PC-3 (cell line): ENCODE measurements at regions not wholly inside any gene's neighbourhood (a gene's known extent, or its start where the extent isn't known, plus 50 kb on each side); places are given as distances from the start of the nearest gene placed in this dataset.

Experiments used
- ATAC-seq: fragments of 200-7000 bp; cut with Tn5 transposase; 2 replicates; pipeline ENCODE4 v1.9.1; 2020; ENCODE audit warnings: mild to moderate bottlenecking, moderate library complexity
- BruUV-seq: library from RNA; stranded (reverse); fragments of 400-500 nt; replicated peaks from 2 replicates; lab custom pipeline; 2021; lab: Mats Ljungman, UMichigan
- CTCF ChIA-PET: fragments of 300-600 bp; sonication (Branson Sonifier 250); formaldehyde crosslinking; loops from one replicate; lab custom pipeline; 2022; ENCODE audit warnings: antibody characterized with exemption; lab: Charles Lee
- POLR2A ChIA-PET: fragments of 300-600 bp; sonication (Branson Sonifier 250); formaldehyde crosslinking; loops from one replicate; lab custom pipeline; 2022; ENCODE audit warnings: antibody characterized with exemption; ENCODE audit not compliant: unreplicated experiment; lab: Charles Lee
- DNase-seq: peaks from one replicate; pipeline ENCODE4 v3.0.0-alpha.2; 2015
- H2AFZ ChIP-seq: fragments of 300-600 bp; sonication (generic); 2 replicates; pipeline ENCODE4 v1.6.0; 2016; ENCODE audit warnings: antibody characterized with exemption, low read length
- H3F3A ChIP-seq: fragments of 300-600 bp; sonication (generic); one replicate; pipeline ENCODE4 v1.6.0; 2017; ENCODE audit warnings: antibody characterized with exemption, low read length, control low read depth, mild to moderate bottlenecking; ENCODE audit not compliant: unreplicated experiment
- H3K27ac ChIP-seq: fragments of 300-600 bp; sonication (generic); 2 replicates; pipeline ENCODE4 v1.5.1; 2016; ENCODE audit warnings: mild to moderate bottlenecking, low read length
- H3K27me3 ChIP-seq: fragments of 300-600 bp; sonication (generic); 2 replicates; pipeline ENCODE4 v1.6.1; 2016; ENCODE audit warnings: low read length, mixed read lengths
- H3K36me3 ChIP-seq: fragments of 300-600 bp; sonication (generic); 2 replicates; pipeline ENCODE4 v1.6.1; 2016; ENCODE audit warnings: low read depth, mixed run types, low read length, mixed read lengths
- H3K4me1 ChIP-seq: fragments of 300-600 bp; sonication (generic); 2 replicates; pipeline ENCODE4 v1.5.1; 2016; ENCODE audit warnings: low read length; ENCODE audit not compliant: insufficient read depth
- H3K4me2 ChIP-seq: fragments of 300-600 bp; sonication (generic); 2 replicates; pipeline ENCODE4 v1.6.0; 2016; ENCODE audit warnings: low read length
- H3K4me3 ChIP-seq: fragments of 300-600 bp; sonication (generic); 2 replicates; pipeline ENCODE4 v1.5.1; 2016; ENCODE audit warnings: mild to moderate bottlenecking, low read length, mixed read lengths
- H3K79me2 ChIP-seq: fragments of 300-600 bp; sonication (generic); 2 replicates; pipeline ENCODE4 v1.6.1; 2017; ENCODE audit warnings: low read length, mixed read lengths
- H3K9ac ChIP-seq: fragments of 300-600 bp; sonication (generic); 2 replicates; pipeline ENCODE4 v1.6.0; 2016; ENCODE audit warnings: mild to moderate bottlenecking, low read length
- H3K9me2 ChIP-seq: fragments of 300-600 bp; sonication (generic); replicated peaks from 2 replicates; pipeline ENCODE4 v1.6.1; 2016; ENCODE audit warnings: mixed run types, low read length, mixed read lengths
- H3K9me3 ChIP-seq: fragments of 300-600 bp; sonication (generic); 2 replicates; pipeline ENCODE4 v1.6.1; 2016; ENCODE audit warnings: low read length, mixed read lengths
- H4K20me1 ChIP-seq: fragments of 300-600 bp; sonication (generic); 2 replicates; pipeline ENCODE4 v1.6.1; 2016; ENCODE audit warnings: low read length, mixed read lengths
- EZH2 ChIP-seq: fragments of 300-600 bp; sonication (generic); IDR thresholded peaks from one replicate; pipeline ENCODE4 v1.6.1; 2017; ENCODE audit warnings: antibody characterized with exemption, mild to moderate bottlenecking, low read length; ENCODE audit not compliant: unreplicated experiment
- EZH2phosphoT487 ChIP-seq: fragments of 300-600 bp; sonication (generic); IDR thresholded peaks from 2 replicates; pipeline ENCODE4 v1.6.1; 2018; ENCODE audit warnings: mild to moderate bottlenecking, antibody characterized with exemption, low read length, borderline replicate concordance
- intact Hi-C: fragments of 100-400 bp; cut with micrococcal nuclease; formaldehyde crosslinking; loops from 2 replicates; pipeline ENCODE4 v1.9.0; 2023
- TF ChIP-seq, protein P1 (sequence below): fragments of 300-600 bp; sonication (generic); conservative IDR thresholded peaks from 2 replicates; pipeline ENCODE4 v1.5.1; 2017; ENCODE audit warnings: antibody characterized with exemption, low read depth, mild to moderate bottlenecking, low read length

DNA sequence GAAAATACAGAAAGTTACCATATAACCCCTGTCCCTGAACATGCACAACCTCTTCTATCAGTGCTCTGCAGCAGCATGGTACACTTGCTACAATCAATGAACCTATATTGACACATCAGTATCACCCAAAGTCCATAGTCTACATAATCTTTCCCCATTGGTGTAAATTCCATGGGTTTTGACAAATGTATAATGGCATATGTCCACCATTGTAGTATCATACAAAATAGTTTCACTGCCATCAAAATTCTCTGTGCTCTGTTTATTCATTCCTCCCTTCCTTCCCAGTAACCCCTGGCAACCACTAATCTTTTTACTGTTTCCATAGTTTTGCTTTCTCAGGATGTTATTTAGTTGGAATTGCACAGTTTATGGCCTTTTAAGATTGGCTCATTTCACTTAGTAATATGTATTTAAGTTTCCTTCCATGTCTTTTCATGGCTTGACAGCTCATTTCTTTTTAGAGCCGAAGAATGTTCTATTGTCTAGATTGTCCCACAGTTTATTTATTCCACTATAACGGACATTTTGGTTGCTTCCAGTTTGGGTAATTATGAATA is 1707.0 kb downstream of the EFNA5 start:
- Histone ChIP-seq H4K20me1 (no peaks in the 10 kb centered on the region), H3K9me2 (no peaks in the 10 kb centered on the region), H3K9me3 (no peaks in the 10 kb centered on the region), H3K4me1 (no peaks in the 10 kb centered on the region), H2AFZ (no peak overlapping the region), H3F3A (no peaks in the 10 kb centered on the region), H3K36me3 (no peaks in the 10 kb centered on the region), H3K4me3 (no peak overlapping the region), H3K9ac (no peak overlapping the region), H3K27me3 (no peaks in the 10 kb centered on the region), H3K27ac (no peak overlapping the region), H3K79me2 (no peaks in the 10 kb centered on the region), H3K4me2 (no peak overlapping the region)
- DNase-seq (no peak), ATAC-seq (no peak)
- CTCF ChIA-PET: no interaction called here
- intact Hi-C loops: no loop called here
- POLR2A ChIA-PET: no interaction called here
- TF ChIP-seq EZH2 (no peak), EZH2phosphoT487 (no peak)
- TF ChIP-seq, protein P1, sequence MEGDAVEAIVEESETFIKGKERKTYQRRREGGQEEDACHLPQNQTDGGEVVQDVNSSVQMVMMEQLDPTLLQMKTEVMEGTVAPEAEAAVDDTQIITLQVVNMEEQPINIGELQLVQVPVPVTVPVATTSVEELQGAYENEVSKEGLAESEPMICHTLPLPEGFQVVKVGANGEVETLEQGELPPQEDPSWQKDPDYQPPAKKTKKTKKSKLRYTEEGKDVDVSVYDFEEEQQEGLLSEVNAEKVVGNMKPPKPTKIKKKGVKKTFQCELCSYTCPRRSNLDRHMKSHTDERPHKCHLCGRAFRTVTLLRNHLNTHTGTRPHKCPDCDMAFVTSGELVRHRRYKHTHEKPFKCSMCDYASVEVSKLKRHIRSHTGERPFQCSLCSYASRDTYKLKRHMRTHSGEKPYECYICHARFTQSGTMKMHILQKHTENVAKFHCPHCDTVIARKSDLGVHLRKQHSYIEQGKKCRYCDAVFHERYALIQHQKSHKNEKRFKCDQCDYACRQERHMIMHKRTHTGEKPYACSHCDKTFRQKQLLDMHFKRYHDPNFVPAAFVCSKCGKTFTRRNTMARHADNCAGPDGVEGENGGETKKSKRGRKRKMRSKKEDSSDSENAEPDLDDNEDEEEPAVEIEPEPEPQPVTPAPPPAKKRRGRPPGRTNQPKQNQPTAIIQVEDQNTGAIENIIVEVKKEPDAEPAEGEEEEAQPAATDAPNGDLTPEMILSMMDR: no peak
- no TSS peak for BruUV-seq

DNA sequence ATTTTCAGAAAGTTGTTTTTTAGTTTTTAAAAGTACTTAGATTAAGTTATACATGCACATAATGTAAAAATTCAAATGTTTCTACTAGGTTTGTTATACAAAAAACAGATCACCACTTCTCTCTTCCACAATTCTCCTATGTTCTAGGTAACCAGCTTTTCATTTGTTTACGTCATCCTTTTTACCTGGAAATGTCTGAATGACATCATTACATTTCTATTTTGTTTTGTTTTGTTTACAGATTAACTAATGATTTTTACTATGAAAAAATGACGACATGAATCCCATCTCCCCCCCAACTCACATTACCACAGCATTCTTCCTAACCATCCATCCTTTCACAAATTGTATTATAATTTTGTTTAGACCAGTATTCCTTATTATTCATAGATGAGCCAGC is 1709.2 kb downstream of the EFNA5 start:
- CTCF ChIA-PET: no interaction called here

More for the DNA sequence above, 1709.2 kb downstream of the EFNA5 start:
- POLR2A ChIA-PET: no interaction called here
- H2AFZ ChIP-seq: no peak overlapping the region
- H3K79me2 ChIP-seq: no peaks in the 10 kb centered on the region
- DNase-seq: no peak
- BruUV-seq: no TSS peak
- ATAC-seq: no peak
- H3K36me3 ChIP-seq: no peaks in the 10 kb centered on the region
- H3K4me3 ChIP-seq: no peak overlapping the region
- H3K4me2 ChIP-seq: no peak overlapping the region
- H3K9ac ChIP-seq: no peak overlapping the region
- H4K20me1 ChIP-seq: no peaks in the 10 kb centered on the region
- intact Hi-C loops: no loop called here
- H3K9me2 ChIP-seq: no peaks in the 10 kb centered on the region
- H3K27ac ChIP-seq: no peak overlapping the region
- no peaks in the 10 kb centered on the region for H3K9me3 ChIP-seq
- no peak for TF ChIP-seq EZH2phosphoT487
- TF ChIP-seq, protein P1: no peak
- no peak for TF ChIP-seq EZH2
- H3K4me1 ChIP-seq: peaks cover 7% of the 10 kb centered on the region
- H3F3A ChIP-seq: no peaks in the 10 kb centered on the region
- H3K27me3 ChIP-seq: no peaks in the 10 kb centered on the region
